RWPE1 (cell line): ENCODE measurements at regions not wholly inside any gene's neighbourhood (a gene's known extent, or its start where the extent isn't known, plus 50 kb on each side); places are given as distances from the start of the nearest gene placed in this dataset.

Experiments
- CTCF ChIA-PET: fragments of 350-600 bp; sonication (Branson Sonifier 250); formaldehyde crosslinking; extraction: SDS; loops from one replicate; lab custom pipeline; 2021; lab: Yijun Ruan, JAX
- POLR2A ChIA-PET: fragments of 400-600 bp; formaldehyde crosslinking; extraction: SDS; loops from one replicate; lab custom pipeline; 2020; ENCODE audit warnings: antibody characterized with exemption; ENCODE audit not compliant: low non-redundant PET; lab: Yijun Ruan, JAX
- DNase-seq: peaks from one replicate; pipeline ENCODE4 v3.0.0; 2012; ENCODE audit warnings: low spot score
- H3K27ac ChIP-seq: fragments of 450-650 bp; 2 replicates; pipeline ENCODE4 v1.5.1; 2017
- CTCF ChIP-seq: fragments of 450-650 bp; conservative IDR thresholded peaks from 2 replicates; pipeline ENCODE4 v1.5.1; 2017; ENCODE audit warnings: low read depth, mild to moderate bottlenecking

- no peak for TF ChIP-seq CTCF
- DNase-seq, result no peak
- H3K27ac ChIP-seq, result no peak overlapping the region
- ChIA-PET CTCF (interaction anchor here (0.7 kb wide), 1 partner anchor 883 kb away, joined by 4 read pairs; no protein-coding TSS in a partner anchor), POLR2A (no interaction called here)
These were observed 565.5 kb downstream of the NOVA1 start for GRCh38 chr14:26032348-26032747.

- no peak for DNase-seq
- H3K27ac ChIP-seq, result no peak overlapping the region
- no peak for TF ChIP-seq CTCF
- CTCF ChIA-PET, result no interaction called here
- POLR2A ChIA-PET, result no interaction called here
These were observed 571.4 kb downstream of the NOVA1 start for GRCh38 chr14:26026384-26026783.

- ChIA-PET CTCF (interaction anchor here (0.6 kb wide), 2 partner anchors 28 to 127 kb away, joined by 4 to 5 read pairs; no protein-coding TSS in a partner anchor), POLR2A (no interaction called here)
- TF ChIP-seq CTCF, result no peak
- no peak overlapping the region for H3K27ac ChIP-seq
- no peak for DNase-seq
These were observed 573.9 kb downstream of the NOVA1 start for GRCh38 chr14:26023967-26024366.

GRCh38 chr14:26021759-26022158, 576.1 kb downstream of the NOVA1 start:
- POLR2A ChIA-PET, result no interaction called here
- H3K27ac ChIP-seq, result no peak overlapping the region

GRCh38 chr14:26017270-26017669, 580.6 kb downstream of the NOVA1 start:
- TF ChIP-seq CTCF, result no peak
- CTCF ChIA-PET, result no interaction called here
- no peak for DNase-seq
- no peak overlapping the region for H3K27ac ChIP-seq
- POLR2A ChIA-PET, result no interaction called here

More at GRCh38 chr14:26021759-26022158, 576.1 kb downstream of the NOVA1 start:
- CTCF ChIA-PET, result no interaction called here
- DNase-seq, result no peak
- no peak for TF ChIP-seq CTCF

- DNase-seq, result no peak
- ChIA-PET CTCF (no interaction called here), POLR2A (no interaction called here)
- H3K27ac ChIP-seq, result no peak overlapping the region
- TF ChIP-seq CTCF, result no peak
These were observed 589.5 kb downstream of the NOVA1 start for GRCh38 chr14:26008290-26008689.
